ENCODE measurements at regions not wholly inside any gene's neighbourhood (a gene's known extent, or its start where the extent isn't known, plus 50 kb on each side); places are given as distances from the start of the nearest gene placed in this dataset.
A peak's percentile ranks its signal among the peaks of the same experiment; 100 is the strongest.

DNA sequence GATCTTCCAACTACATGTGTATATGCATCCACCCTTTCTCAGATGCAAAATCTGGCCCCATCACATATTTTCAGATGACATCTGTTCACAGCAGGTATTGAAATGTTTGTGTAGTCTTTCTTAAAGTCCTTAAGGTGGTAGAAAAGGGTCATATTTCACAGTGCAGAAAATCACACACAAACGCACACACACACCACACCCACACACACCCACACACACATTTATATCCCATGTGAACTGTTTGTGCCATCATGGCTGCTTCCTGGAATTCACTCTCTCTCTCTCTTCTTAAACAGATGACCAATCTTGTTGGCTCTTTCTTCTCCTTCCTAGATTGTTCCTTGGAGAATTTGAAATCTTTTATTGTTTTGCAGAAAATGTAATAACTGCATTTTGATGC lies 663.0 kb upstream of the GRM3 start:
- Histone ChIP-seq H3K36me3 (ENCODE audit: insufficient read depth, low read length) (no peaks in the 10 kb centered on the region), H3K27me3 (ENCODE audit: insufficient read depth, low read length, poor library complexity, severe bottlenecking) (no peaks in the 10 kb centered on the region), H3K9me3 (ENCODE audit: low read length) (no peaks in the 10 kb centered on the region), H3K4me1 (ENCODE audit: insufficient read depth, low read length) (no peaks in the 10 kb centered on the region), H3K27ac (ENCODE audit: low read depth, low read length) (no peak overlapping the region), H3K4me3 (ENCODE audit: low read length) (no peak overlapping the region)
- no peak overlapping the region for H3K27ac Mint-ChIP-seq
- H3K9me3 Mint-ChIP-seq: peaks cover 0 to 37% (median 8%) of the 10 kb centered on the region in 5 donors
- H3K27me3 Mint-ChIP-seq: no peaks in the 10 kb centered on the region
- CTCF ChIA-PET: no interaction called here
- DNase-seq: no peak
- H3K4me3 Mint-ChIP-seq: no peak overlapping the region
- H3K36me3 Mint-ChIP-seq: no peaks in the 10 kb centered on the region
- H3K4me1 Mint-ChIP-seq: no peaks in the 10 kb centered on the region
- POLR2A ChIA-PET: no interaction called here

GRCh38 chr7:85974176-85974575 lies 669.5 kb upstream of the GRM3 start:
- Mint-ChIP-seq H3K4me3 (no peak overlapping the region), H3K36me3 (no peaks in the 10 kb centered on the region), H3K27ac (no peak overlapping the region), H3K4me1 (no peaks in the 10 kb centered on the region), H3K27me3 (no peaks in the 10 kb centered on the region), H3K9me3 (peaks cover 0 to 16% (median 6%) of the 10 kb centered on the region in 5 donors)
- H3K27me3 ChIP-seq (ENCODE audit: insufficient read depth, low read length, poor library complexity, severe bottlenecking): no peaks in the 10 kb centered on the region
- ChIA-PET POLR2A (no interaction called here), CTCF (no interaction called here)
- H3K27ac ChIP-seq (ENCODE audit: low read depth, low read length): no peak overlapping the region
- H3K9me3 ChIP-seq (ENCODE audit: low read length): no peaks in the 10 kb centered on the region
- no peaks in the 10 kb centered on the region for H3K36me3 ChIP-seq (ENCODE audit: insufficient read depth, low read length)
- DNase-seq: no peak
- no peaks in the 10 kb centered on the region for H3K4me1 ChIP-seq (ENCODE audit: insufficient read depth, low read length)
- H3K4me3 ChIP-seq (ENCODE audit: low read length): no peak overlapping the region

DNA sequence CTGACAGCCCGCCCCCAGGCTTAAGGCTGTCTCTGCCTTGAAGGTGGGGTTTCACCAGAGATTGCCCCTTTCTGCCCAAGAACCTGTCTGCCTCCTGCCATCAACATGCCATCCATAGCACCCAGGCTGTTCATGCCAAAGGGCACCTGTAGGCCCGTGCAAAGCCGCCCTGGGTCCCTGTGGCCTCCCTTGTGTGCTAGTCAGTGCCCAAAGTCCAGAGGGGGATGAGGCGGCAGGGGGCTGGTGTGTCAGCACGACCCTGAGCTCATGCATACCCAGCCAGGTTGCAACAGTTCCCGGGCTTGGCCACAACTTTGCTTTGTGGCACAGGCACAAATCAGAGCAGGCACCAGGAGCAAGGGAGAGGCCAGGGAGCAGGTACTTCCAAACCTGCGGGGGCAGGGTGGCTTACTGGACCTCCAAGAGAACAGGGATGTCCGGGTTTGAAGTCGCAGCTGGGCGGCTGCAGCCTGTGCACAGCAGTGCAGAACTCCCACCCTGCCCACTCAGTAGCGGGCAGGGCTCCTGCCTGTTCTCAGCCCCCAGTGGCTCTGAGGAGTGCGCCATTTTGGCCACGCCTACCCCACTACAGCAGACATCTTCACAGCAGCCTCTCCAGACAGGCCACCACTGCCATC lies 671.1 kb upstream of the GRM3 start:
- Mint-ChIP-seq H3K27me3 (no peaks in the 10 kb centered on the region), H3K9me3 (peaks cover 0 to 14% (median 6%) of the 10 kb centered on the region in 5 donors), H3K4me3 (no peak overlapping the region), H3K4me1 (no peaks in the 10 kb centered on the region), H3K27ac (no peak overlapping the region), H3K36me3 (no peaks in the 10 kb centered on the region)
- ChIA-PET CTCF (no interaction called here), POLR2A (no interaction called here)
- H3K4me3 ChIP-seq (ENCODE audit: low read length): no peak overlapping the region
- no peak overlapping the region for H3K27ac ChIP-seq (ENCODE audit: low read depth, low read length)
- no peaks in the 10 kb centered on the region for H3K27me3 ChIP-seq (ENCODE audit: insufficient read depth, low read length, poor library complexity, severe bottlenecking)
- no peaks in the 10 kb centered on the region for H3K9me3 ChIP-seq (ENCODE audit: low read length)
- H3K4me1 ChIP-seq (ENCODE audit: insufficient read depth, low read length): no peaks in the 10 kb centered on the region
- no peaks in the 10 kb centered on the region for H3K36me3 ChIP-seq (ENCODE audit: insufficient read depth, low read length)
- DNase-seq: peak in 1 of 5 donors; percentile 41

- ChIA-PET POLR2A (no interaction called here), CTCF (no interaction called here)
- Histone ChIP-seq H3K36me3 (ENCODE audit: insufficient read depth, low read length) (no peaks in the 10 kb centered on the region), H3K4me1 (ENCODE audit: insufficient read depth, low read length) (no peaks in the 10 kb centered on the region), H3K4me3 (ENCODE audit: low read length) (no peak overlapping the region), H3K27me3 (ENCODE audit: insufficient read depth, low read length, poor library complexity, severe bottlenecking) (no peaks in the 10 kb centered on the region), H3K27ac (ENCODE audit: low read depth, low read length) (no peak overlapping the region), H3K9me3 (ENCODE audit: low read length) (no peaks in the 10 kb centered on the region)
- no peaks in the 10 kb centered on the region for H3K27me3 Mint-ChIP-seq
- no peak for DNase-seq
- H3K4me3 Mint-ChIP-seq: no peak overlapping the region
- H3K9me3 Mint-ChIP-seq: peaks cover 1 to 33% (median 19%) of the 10 kb centered on the region in 5 donors
- no peaks in the 10 kb centered on the region for H3K4me1 Mint-ChIP-seq
- peaks cover 0 to 2% (median 0%) of the 10 kb centered on the region in 3 donors for H3K36me3 Mint-ChIP-seq
- no peak overlapping the region for H3K27ac Mint-ChIP-seq
These were observed 688.7 kb upstream of the GRM3 start for GRCh38 chr7:85954961-85955360.

GRCh38 chr7:85950871-85951270 lies 692.8 kb upstream of the GRM3 start:
- Histone ChIP-seq H3K4me3 (ENCODE audit: low read length) (no peak overlapping the region), H3K27ac (ENCODE audit: low read depth, low read length) (no peak overlapping the region), H3K4me1 (ENCODE audit: insufficient read depth, low read length) (no peaks in the 10 kb centered on the region), H3K27me3 (ENCODE audit: insufficient read depth, low read length, poor library complexity, severe bottlenecking) (no peaks in the 10 kb centered on the region), H3K9me3 (ENCODE audit: low read length) (no peaks in the 10 kb centered on the region), H3K36me3 (ENCODE audit: insufficient read depth, low read length) (no peaks in the 10 kb centered on the region)
- Mint-ChIP-seq H3K9me3 (peaks cover 15 to 41% (median 22%) of the 10 kb centered on the region in 5 donors), H3K27me3 (no peaks in the 10 kb centered on the region), H3K27ac (no peak overlapping the region), H3K4me1 (no peaks in the 10 kb centered on the region), H3K4me3 (no peak overlapping the region), H3K36me3 (peaks cover 0 to 2% (median 0%) of the 10 kb centered on the region in 3 donors)
- CTCF ChIA-PET: no interaction called here
- DNase-seq: no peak
- POLR2A ChIA-PET: no interaction called here

- Mint-ChIP-seq H3K36me3 (peaks cover 0 to 2% (median 0%) of the 10 kb centered on the region in 3 donors), H3K27me3 (no peaks in the 10 kb centered on the region), H3K9me3 (peaks cover 15 to 43% (median 24%) of the 10 kb centered on the region in 5 donors), H3K27ac (no peak overlapping the region), H3K4me1 (no peaks in the 10 kb centered on the region), H3K4me3 (no peak overlapping the region)
- Histone ChIP-seq H3K4me3 (ENCODE audit: low read length) (no peak overlapping the region), H3K27ac (ENCODE audit: low read depth, low read length) (no peak overlapping the region), H3K36me3 (ENCODE audit: insufficient read depth, low read length) (no peaks in the 10 kb centered on the region), H3K9me3 (ENCODE audit: low read length) (no peaks in the 10 kb centered on the region), H3K4me1 (ENCODE audit: insufficient read depth, low read length) (no peaks in the 10 kb centered on the region), H3K27me3 (ENCODE audit: insufficient read depth, low read length, poor library complexity, severe bottlenecking) (no peaks in the 10 kb centered on the region)
- POLR2A ChIA-PET: no interaction called here
- CTCF ChIA-PET: no interaction called here
- no peak for DNase-seq
These were observed 693.3 kb upstream of the GRM3 start for GRCh38 chr7:85950418-85950817.

DNA sequence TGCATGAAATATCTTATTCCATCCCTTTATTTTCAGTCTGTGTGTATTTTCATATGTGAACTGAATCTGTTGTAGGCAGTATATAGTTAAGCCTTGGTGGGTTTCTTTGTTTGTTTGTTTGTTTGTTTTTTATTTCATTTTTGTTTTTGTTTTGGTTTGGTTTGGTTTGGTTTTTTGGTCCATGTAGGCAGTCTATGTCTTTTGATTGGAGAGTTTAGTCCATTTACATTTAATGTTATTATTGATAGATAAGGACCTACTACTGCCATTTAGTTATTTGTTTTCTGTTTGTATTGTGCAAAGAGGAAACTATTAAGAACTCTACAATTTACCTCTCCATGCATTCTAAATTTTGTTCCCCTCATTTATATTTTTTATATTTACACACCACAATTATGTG lies 695.9 kb upstream of the GRM3 start:
- no peaks in the 10 kb centered on the region for H3K36me3 ChIP-seq (ENCODE audit: insufficient read depth, low read length)
- ChIA-PET CTCF (no interaction called here), POLR2A (no interaction called here)
- Mint-ChIP-seq H3K27ac (no peak overlapping the region), H3K4me3 (no peak overlapping the region), H3K9me3 (peaks cover 15 to 49% (median 22%) of the 10 kb centered on the region in 5 donors), H3K36me3 (peaks cover 0 to 2% (median 0%) of the 10 kb centered on the region in 3 donors), H3K27me3 (no peaks in the 10 kb centered on the region), H3K4me1 (no peaks in the 10 kb centered on the region)
- H3K4me3 ChIP-seq (ENCODE audit: low read length): no peak overlapping the region
- no peaks in the 10 kb centered on the region for H3K4me1 ChIP-seq (ENCODE audit: insufficient read depth, low read length)
- H3K9me3 ChIP-seq (ENCODE audit: low read length): no peaks in the 10 kb centered on the region
- H3K27ac ChIP-seq (ENCODE audit: low read depth, low read length): no peak overlapping the region
- no peaks in the 10 kb centered on the region for H3K27me3 ChIP-seq (ENCODE audit: insufficient read depth, low read length, poor library complexity, severe bottlenecking)
- no peak for DNase-seq

- Mint-ChIP-seq H3K9me3 (peaks cover 1 to 29% (median 6%) of the 10 kb centered on the region in 5 donors), H3K4me1 (no peaks in the 10 kb centered on the region), H3K27ac (no peak overlapping the region), H3K4me3 (no peak overlapping the region), H3K27me3 (no peaks in the 10 kb centered on the region), H3K36me3 (no peaks in the 10 kb centered on the region)
- H3K4me3 ChIP-seq (ENCODE audit: low read length): no peak overlapping the region
- no peaks in the 10 kb centered on the region for H3K27me3 ChIP-seq (ENCODE audit: insufficient read depth, low read length, poor library complexity, severe bottlenecking)
- peaks cover 4% of the 10 kb centered on the region for H3K9me3 ChIP-seq (ENCODE audit: low read length)
- no peaks in the 10 kb centered on the region for H3K36me3 ChIP-seq (ENCODE audit: insufficient read depth, low read length)
- H3K4me1 ChIP-seq (ENCODE audit: insufficient read depth, low read length): no peaks in the 10 kb centered on the region
- no peak for DNase-seq
- ChIA-PET CTCF (no interaction called here), POLR2A (no interaction called here)
- H3K27ac ChIP-seq (ENCODE audit: low read depth, low read length): no peak overlapping the region
These were observed 702.9 kb upstream of the GRM3 start for GRCh38 chr7:85940798-85941197.

DNA sequence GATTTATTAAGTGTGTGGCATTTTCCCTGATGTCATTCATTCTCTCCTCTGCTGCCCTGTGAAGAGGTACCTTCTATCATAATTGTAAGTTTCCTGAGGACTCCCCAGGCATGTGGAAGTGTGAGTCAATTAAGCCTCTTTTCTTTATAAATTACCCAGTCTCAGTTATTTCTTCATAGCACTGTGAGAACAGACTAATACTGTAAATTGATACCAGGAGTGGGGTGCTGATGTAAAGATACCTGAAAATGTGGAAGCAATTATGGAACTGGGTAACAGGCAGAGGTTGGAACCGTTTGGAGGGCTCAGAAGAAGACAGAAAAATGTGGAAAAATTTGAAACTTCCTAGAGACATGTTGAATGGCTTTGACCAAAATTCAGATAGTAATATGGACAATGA lies 711.8 kb upstream of the GRM3 start:
- Mint-ChIP-seq H3K9me3 (peaks cover 2 to 33% (median 10%) of the 10 kb centered on the region in 5 donors), H3K4me3 (peak overlapping the region in 1 of 7 donors; percentile 1), H3K27me3 (no peaks in the 10 kb centered on the region), H3K4me1 (no peaks in the 10 kb centered on the region), H3K36me3 (no peaks in the 10 kb centered on the region), H3K27ac (no peak overlapping the region)
- ChIA-PET CTCF (no interaction called here), POLR2A (no interaction called here)
- no peak overlapping the region for H3K4me3 ChIP-seq (ENCODE audit: low read length)
- H3K4me1 ChIP-seq (ENCODE audit: insufficient read depth, low read length): no peaks in the 10 kb centered on the region
- no peak for DNase-seq
- no peaks in the 10 kb centered on the region for H3K9me3 ChIP-seq (ENCODE audit: low read length)
- H3K27me3 ChIP-seq (ENCODE audit: insufficient read depth, low read length, poor library complexity, severe bottlenecking): no peaks in the 10 kb centered on the region
- H3K27ac ChIP-seq (ENCODE audit: low read depth, low read length): no peak overlapping the region
- H3K36me3 ChIP-seq (ENCODE audit: insufficient read depth, low read length): no peaks in the 10 kb centered on the region
